Gastrocnemius medialis (tissue), 4 donors: ENCODE measurements at regions not wholly inside any gene's neighbourhood (a gene's known extent, or its start where the extent isn't known, plus 50 kb on each side); places are given as distances from the start of the nearest gene placed in this dataset.

Experiments used
- ATAC-seq, 2 donors: fragments of 150-250 bp; one replicate each; pipeline ENCODE4 v1.9.1; 2016
- DNase-seq, 2 donors: peaks; one replicate each; pipeline ENCODE4 v3.0.0-alpha.2; 2019
- H3K27ac ChIP-seq, 4 donors: fragments of 200-600 bp; sonication (generic); 1 replicate in 1 of 4; 2 replicates in 3 of 4; pipeline ENCODE4 v1.5.1; 2016 to 2018; ENCODE audit warnings: mild to moderate bottlenecking in 2 of 4, moderate library complexity in 1 of 4
- H3K27me3 ChIP-seq, 3 donors: fragments of 200-600 bp; sonication (generic) in 2 of 3; 1 replicate in 1 of 3; 2 replicates in 2 of 3; pipeline versions ENCODE4 v1.5.1 to v1.6.0; 2016 to 2019; ENCODE audit warnings: mild to moderate bottlenecking in 1 of 3, moderate library complexity in 1 of 3
- H3K36me3 ChIP-seq, 2 donors: fragments of 200-600 bp; sonication (generic) in 1 of 2; one replicate each; pipeline ENCODE4 v1.5.1; 2017 to 2018
- H3K4me1 ChIP-seq, 2 donors: fragments of 200-600 bp; sonication (generic) in 1 of 2; one replicate each; pipeline ENCODE4 v1.5.1; 2016 to 2017; ENCODE audit warnings: mild to moderate bottlenecking in 2 of 2
- H3K4me3 ChIP-seq, 4 donors: fragments of 200-600 bp; sonication (generic) in 3 of 4; 1 replicate in 1 of 4; 2 replicates in 3 of 4; pipeline ENCODE4 v1.5.1; 2016 to 2019; ENCODE audit warnings: mild to moderate bottlenecking in 2 of 4
- H3K9me3 ChIP-seq, 3 donors: fragments of 200-600 bp; sonication (generic) in 2 of 3; 1 replicate in 1 of 3; 2 replicates in 2 of 3; pipeline ENCODE4 v1.5.1; 2016 to 2019
- CTCF ChIP-seq, 5 experiments: fragments of 450-650 bp in 3 of 5; fragments of 200-600 bp in 2 of 5; sonication (generic) in 2 of 5; IDR thresholded peaks in 4 of 5; conservative IDR thresholded peaks in 1 of 5; 1 replicate in 4 of 5; 2 replicates in 1 of 5; pipeline ENCODE4 v1.5.1; 2016 to 2019; ENCODE audit warnings: antibody characterized with exemption in 5 of 5, mild to moderate bottlenecking in 3 of 5, moderate library complexity in 3 of 5
- POLR2A ChIP-seq, 2 donors: fragments of 450-650 bp; IDR thresholded peaks; one replicate each; pipeline ENCODE4 v1.6.1; 2017; ENCODE audit warnings: antibody characterized with exemption in 2 of 2, mild to moderate bottlenecking in 2 of 2, moderate library complexity in 2 of 2
- in situ Hi-C, 4 donors: fragments of 200-750 bp; cut with MboI; loops; one replicate each; pipeline versions ENCODE4 v1.15.0 to v1.8.0; 2017; ENCODE audit warnings: low sequenced_read_pairs in 4 of 4
- intact Hi-C: fragments of 100-400 bp; cut with DNase I; formaldehyde crosslinking; loops from one replicate; pipeline ENCODE4 v1.15.1; 2023; ENCODE audit warnings: low total_unique reads

- intact Hi-C loops, result no loop called here
- TF ChIP-seq POLR2A (IDR thresholded peaks at IDR 0.05) (no peak), CTCF (IDR thresholded peaks at IDR 0.05 in 4 of 5, conservative IDR thresholded peaks at IDR 0.05 in 1 of 5) (no peak)
- Histone ChIP-seq H3K4me1 (no peaks in the 10 kb centered on the region), H3K4me3 (no peak overlapping the region), H3K36me3 (no peaks in the 10 kb centered on the region), H3K27ac (no peak overlapping the region), H3K27me3 (peaks cover 0 to 8% (median 0%) of the 10 kb centered on the region in 3 donors), H3K9me3 (no peaks in the 10 kb centered on the region)
- ATAC-seq (no peak), DNase-seq (no peak)
- in situ Hi-C loops, result no loop called here
Observed at GRCh38 chr20:48404598-48404997, 423.2 kb downstream of the PREX1 start.

- TF ChIP-seq POLR2A (IDR thresholded peaks at IDR 0.05), result no peak
- TF ChIP-seq CTCF (IDR thresholded peaks at IDR 0.05 in 4 of 5, conservative IDR thresholded peaks at IDR 0.05 in 1 of 5), result no peak
- DNase-seq, result no peak
Observed at GRCh38 chr20:48403167-48403761, 424.5 kb downstream of the PREX1 start.

GRCh38 chr20:48401359-48401758 lies 426.4 kb downstream of the PREX1 start:
- H3K27ac ChIP-seq, result no peak overlapping the region
- H3K4me3 ChIP-seq, result no peak overlapping the region
- H3K4me1 ChIP-seq, result no peaks in the 10 kb centered on the region
- TF ChIP-seq POLR2A (IDR thresholded peaks at IDR 0.05) (no peak), CTCF (IDR thresholded peaks at IDR 0.05 in 4 of 5, conservative IDR thresholded peaks at IDR 0.05 in 1 of 5) (no peak)
- in situ Hi-C loops, result no loop called here
- intact Hi-C loops, result no loop called here
- ATAC-seq (no peak), DNase-seq (no peak)
- no peaks in the 10 kb centered on the region for H3K9me3 ChIP-seq
- H3K27me3 ChIP-seq, result peaks cover 0 to 17% (median 6%) of the 10 kb centered on the region in 3 donors
- H3K36me3 ChIP-seq, result no peaks in the 10 kb centered on the region

More at GRCh38 chr20:48403167-48403761, 424.5 kb downstream of the PREX1 start:
- Histone ChIP-seq H3K9me3 (no peaks in the 10 kb centered on the region), H3K27ac (no peak overlapping the region), H3K27me3 (peaks cover 0 to 9% (median 5%) of the 10 kb centered on the region in 3 donors), H3K4me1 (no peaks in the 10 kb centered on the region), H3K36me3 (no peaks in the 10 kb centered on the region), H3K4me3 (no peak overlapping the region)
- in situ Hi-C loops (no loop called here), intact Hi-C loops (no loop called here)
- no peak for ATAC-seq

GRCh38 chr20:48400009-48400408 lies 427.8 kb downstream of the PREX1 start:
- DNase-seq, result no peak
- in situ Hi-C loops (no loop called here), intact Hi-C loops (no loop called here)
- ATAC-seq, result no peak
- Histone ChIP-seq H3K27ac (no peak overlapping the region), H3K4me1 (no peaks in the 10 kb centered on the region), H3K9me3 (no peaks in the 10 kb centered on the region), H3K36me3 (no peaks in the 10 kb centered on the region), H3K4me3 (no peak overlapping the region), H3K27me3 (peaks cover 3 to 18% (median 6%) of the 10 kb centered on the region in 3 donors)
- TF ChIP-seq POLR2A (IDR thresholded peaks at IDR 0.05), result no peak
- TF ChIP-seq CTCF (IDR thresholded peaks at IDR 0.05 in 4 of 5, conservative IDR thresholded peaks at IDR 0.05 in 1 of 5), result no peak
